Frontal cortex (tissue), 3 donors: ENCODE measurements at regions not wholly inside any gene's neighbourhood (a gene's known extent, or its start where the extent isn't known, plus 50 kb on each side); places are given as distances from the start of the nearest gene placed in this dataset.
A peak's percentile ranks its signal among the peaks of the same experiment; 100 is the strongest.

ENCODE experiments used
- DNase-seq, 2 donors: peaks; one replicate each; pipeline ENCODE4 v3.0.0; 2012; ENCODE audit warnings: low spot score in 2 of 2
- FAIRE-seq: peaks from 2 replicates; lab custom pipeline; 2012; peaks lifted over from hg19 to GRCh38; lab: Jason Lieb, UNC
- donor health status: control.
- donor health status: control.
- donor health status: control.

DNA sequence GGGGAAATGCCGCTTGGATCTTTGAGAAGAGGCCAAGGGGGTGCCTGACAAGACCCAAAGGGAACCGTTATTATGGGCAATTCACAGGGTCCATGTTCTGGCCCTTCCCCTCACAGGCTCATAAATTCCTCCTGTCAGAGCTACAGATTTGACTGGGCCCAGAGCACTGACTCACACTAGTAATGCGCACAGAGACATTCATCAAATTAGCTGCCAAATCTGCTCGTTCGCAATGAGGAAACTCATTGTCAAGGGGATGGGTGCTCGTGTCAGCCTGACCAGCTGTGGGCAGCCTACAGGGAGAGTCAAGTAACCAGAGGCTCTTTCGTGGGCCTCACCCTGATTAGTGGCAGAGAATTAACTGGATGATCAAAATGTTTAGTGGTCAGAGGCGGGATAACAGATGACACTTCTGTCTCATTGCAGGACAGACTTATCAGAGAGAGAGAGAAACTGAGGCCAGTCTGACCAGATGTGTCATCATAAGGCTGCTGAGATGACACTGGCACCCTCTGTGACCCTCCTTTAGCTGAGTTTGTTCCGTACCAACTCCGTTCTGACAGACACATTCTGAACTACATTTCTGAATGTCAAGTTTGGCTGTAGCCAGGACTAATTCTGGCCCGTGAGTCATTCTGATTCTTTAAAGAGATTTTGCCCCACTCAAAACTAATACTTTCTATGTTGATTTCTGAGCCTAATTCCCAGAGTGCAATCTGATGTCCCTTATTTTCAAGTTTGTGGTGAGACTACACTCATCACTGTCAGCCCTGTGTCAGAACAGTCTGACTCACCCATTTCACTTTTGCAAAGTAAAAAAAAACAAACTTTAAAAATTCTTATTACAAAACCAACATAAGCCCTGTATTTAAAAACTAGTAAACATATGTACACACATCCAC lies 377.1 kb downstream of the ACTL7B start:
- no peak for FAIRE-seq
- DNase-seq, result no peak

DNA sequence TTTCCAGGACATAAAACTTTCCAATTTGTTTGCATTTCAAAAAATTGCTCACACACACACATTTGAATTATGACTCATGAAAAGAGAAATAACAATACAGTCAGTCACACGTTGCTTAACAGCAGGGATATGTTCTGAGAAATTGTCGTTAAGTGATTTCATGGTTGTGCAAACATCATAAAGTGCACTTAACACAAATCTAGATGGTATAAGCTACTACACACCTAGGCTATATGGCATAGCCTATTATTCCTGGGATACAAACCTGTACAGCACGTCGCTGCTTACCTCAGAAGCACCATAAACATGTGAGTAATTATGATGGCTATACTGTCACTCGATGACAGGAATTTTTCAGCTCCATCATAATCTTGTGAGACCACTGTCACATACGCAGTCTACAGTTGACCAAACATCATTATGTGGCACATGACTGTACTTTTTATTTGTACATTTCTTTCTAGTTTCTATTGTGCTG lies 378.2 kb downstream of the ACTL7B start:
- no peak for DNase-seq
- no peak for FAIRE-seq

GRCh38 chr9:108476574-108476973 lies 379.2 kb downstream of the ACTL7B start:
- FAIRE-seq (no peak), DNase-seq (no peak)

- FAIRE-seq (no peak), DNase-seq (no peak)
Measured at GRCh38 chr9:108475813-108476212, 380.0 kb downstream of the ACTL7B start.

GRCh38 chr9:108474356-108474755 lies 381.4 kb downstream of the ACTL7B start:
- FAIRE-seq (no peak), DNase-seq (no peak)

GRCh38 chr9:108473209-108474112 lies 382.3 kb downstream of the ACTL7B start:
- FAIRE-seq (no peak), DNase-seq (no peak)

- FAIRE-seq, result no peak
- no peak for DNase-seq
Measured at GRCh38 chr9:108469654-108470053, 386.1 kb downstream of the ACTL7B start.

- DNase-seq, result no peak
- no peak for FAIRE-seq
Measured at GRCh38 chr9:108468364-108468763, 387.4 kb downstream of the ACTL7B start.

- no peak for DNase-seq
- no peak for FAIRE-seq
Measured at GRCh38 chr9:108467653-108468324, 388.0 kb downstream of the ACTL7B start.

DNA sequence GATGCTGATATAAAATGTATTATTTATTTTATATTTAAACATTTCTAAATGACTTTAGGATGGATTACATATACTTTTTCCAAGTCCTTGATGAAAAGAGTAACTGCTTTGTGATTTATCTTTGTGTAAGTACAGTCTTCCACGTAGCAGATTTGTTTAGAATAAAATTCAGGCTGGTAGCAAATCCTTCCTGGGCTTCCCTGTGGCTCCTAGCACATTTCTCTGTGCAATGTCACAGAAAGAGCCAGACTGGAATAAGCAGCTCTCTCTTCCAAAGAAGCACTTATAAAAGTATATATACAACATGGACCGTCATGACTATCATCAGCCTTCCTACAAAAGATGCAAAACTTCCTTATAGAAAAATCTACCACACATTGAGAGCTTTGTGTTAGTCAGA lies 388.6 kb downstream of the ACTL7B start:
- FAIRE-seq (peak; percentile 26), DNase-seq (no peak)

GRCh38 chr9:108466304-108466703 lies 389.5 kb downstream of the ACTL7B start:
- DNase-seq (no peak), FAIRE-seq (no peak)

- no peak for FAIRE-seq
- DNase-seq, result no peak
Measured at GRCh38 chr9:108463932-108464606, 391.7 kb downstream of the ACTL7B start.

GRCh38 chr9:108456903-108457302 lies 398.9 kb downstream of the ACTL7B start:
- FAIRE-seq, result no peak

GRCh38 chr9:108445431-108446071 lies 410.2 kb downstream of the ACTL7B start:
- peak; percentile 8 to 22 for DNase-seq
- FAIRE-seq, result no peak

More at GRCh38 chr9:108456903-108457302, 398.9 kb downstream of the ACTL7B start:
- DNase-seq, result no peak

- no peak for DNase-seq
- no peak for FAIRE-seq
Measured at GRCh38 chr9:108444400-108445358, 411.1 kb downstream of the ACTL7B start.

- FAIRE-seq, result no peak
Measured at GRCh38 chr9:108443741-108444140, 412.0 kb downstream of the ACTL7B start.

DNA sequence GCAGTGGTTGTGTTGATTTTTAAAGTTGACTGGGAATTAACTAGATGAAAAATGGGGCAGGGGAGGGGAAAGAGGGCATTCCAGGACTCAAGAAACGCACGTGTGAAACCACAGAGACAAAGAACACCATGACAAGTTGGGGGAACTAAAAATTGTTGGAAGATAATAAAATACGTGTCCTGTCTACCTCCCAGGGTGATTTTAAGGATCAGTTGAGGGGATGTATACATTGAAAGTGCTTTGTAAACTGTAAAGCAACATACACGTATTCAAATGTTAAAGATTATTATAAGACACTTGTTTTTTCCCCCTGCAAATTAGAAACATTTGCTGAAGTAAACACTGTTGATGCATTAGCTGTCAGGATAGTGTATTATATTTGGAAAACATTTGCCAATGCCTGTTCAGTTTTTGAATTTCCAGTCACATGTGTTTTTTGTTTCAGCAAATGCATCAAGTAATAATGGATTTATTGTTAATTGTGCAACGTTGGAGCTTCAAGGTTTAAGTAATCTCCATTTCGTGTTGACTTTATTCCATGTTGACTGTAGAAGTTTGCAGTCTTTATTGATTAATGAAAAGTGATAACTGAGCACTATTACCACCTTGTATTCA lies 412.7 kb downstream of the ACTL7B start:
- FAIRE-seq, result no peak
- no peak for DNase-seq

More at GRCh38 chr9:108443741-108444140, 412.0 kb downstream of the ACTL7B start:
- DNase-seq, result no peak
